ENCODE measurements at regions not wholly inside any gene's neighbourhood (a gene's known extent, or its start where the extent isn't known, plus 50 kb on each side); places are given as distances from the start of the nearest gene placed in this dataset.
"Not testable (repeated sequence)": the region's sequence is repeated elsewhere in the genome, so short reads cannot be mapped to it uniquely, and the experiment has no call there.

GRCh38 chr5:99553211-99553810 lies 624.5 kb upstream of the CHD1 start:
- no peaks in the 10 kb centered on the region for H3K36me3 ChIP-seq
- no peaks in the 10 kb centered on the region for H3K9me3 ChIP-seq
- no peaks in the 10 kb centered on the region for H3K4me1 ChIP-seq
- TF ChIP-seq CTCF (IDR thresholded peaks at IDR 0.05; ENCODE audit: low read depth, low read length): no peak
- no peaks in the 10 kb centered on the region for H3K27me3 ChIP-seq
- H3K4me3 ChIP-seq (ENCODE audit: low read depth, low read length): no peak overlapping the region
- DNase-seq: no peak

- no peaks in the 10 kb centered on the region for H3K36me3 ChIP-seq
Measured at GRCh38 chr5:99544356-99544755, 615.5 kb upstream of the CHD1 start.

GRCh38 chr5:99543841-99544240 lies 615.0 kb upstream of the CHD1 start:
- Histone ChIP-seq H3K4me3 (ENCODE audit: low read depth, low read length) (no peak overlapping the region), H3K4me1 (peaks cover 5% of the 10 kb centered on the region), H3K36me3 (no peaks in the 10 kb centered on the region), H3K9me3 (no peaks in the 10 kb centered on the region), H3K27me3 (no peaks in the 10 kb centered on the region)
- no peak for TF ChIP-seq CTCF (IDR thresholded peaks at IDR 0.05; ENCODE audit: low read depth, low read length)
- no peak for DNase-seq

More at GRCh38 chr5:99544356-99544755, 615.5 kb upstream of the CHD1 start:
- Histone ChIP-seq H3K9me3 (no peaks in the 10 kb centered on the region), H3K4me1 (peaks cover 5% of the 10 kb centered on the region), H3K4me3 (ENCODE audit: low read depth, low read length) (no peak overlapping the region), H3K27me3 (no peaks in the 10 kb centered on the region)
- DNase-seq: no peak
- TF ChIP-seq CTCF (IDR thresholded peaks at IDR 0.05; ENCODE audit: low read depth, low read length): no peak

- DNase-seq; H3K27me3 ChIP-seq; H3K36me3 ChIP-seq; H3K4me3 ChIP-seq (ENCODE audit: low read depth, low read length); H3K4me1 ChIP-seq; H3K9me3 ChIP-seq: not testable (repeated sequence)
Measured at GRCh38 chr5:99534241-99534640, 605.4 kb upstream of the CHD1 start.

DNA sequence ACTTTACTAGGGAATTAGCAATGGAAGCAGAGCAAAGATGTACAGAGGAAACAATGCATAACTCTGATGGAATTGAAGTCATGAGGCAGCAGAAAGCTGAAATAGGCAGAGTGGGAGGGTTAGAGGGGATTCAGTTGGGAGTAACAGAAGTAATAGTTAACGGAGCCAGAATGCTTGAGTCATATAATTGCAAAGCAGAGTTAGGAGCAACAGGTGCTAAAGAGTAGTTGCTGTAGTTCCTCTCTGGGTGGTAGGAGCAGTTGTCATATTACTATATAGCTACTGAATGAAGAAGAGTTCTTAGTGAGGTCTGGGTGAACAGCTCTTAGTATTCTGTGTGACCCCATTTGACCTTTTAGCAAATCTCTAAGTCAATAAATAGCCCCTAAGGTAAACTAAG lies 592.9 kb upstream of the CHD1 start:
- DNase-seq; H3K27me3 ChIP-seq; H3K4me1 ChIP-seq; H3K9me3 ChIP-seq; H3K36me3 ChIP-seq; H3K4me3 ChIP-seq (ENCODE audit: low read depth, low read length): not testable (repeated sequence)

- H3K9me3 ChIP-seq; H3K4me3 ChIP-seq (ENCODE audit: low read depth, low read length); H3K4me1 ChIP-seq; DNase-seq; H3K36me3 ChIP-seq; H3K27me3 ChIP-seq: not testable (repeated sequence)
Measured at GRCh38 chr5:99515864-99516490, 587.2 kb upstream of the CHD1 start.

DNA sequence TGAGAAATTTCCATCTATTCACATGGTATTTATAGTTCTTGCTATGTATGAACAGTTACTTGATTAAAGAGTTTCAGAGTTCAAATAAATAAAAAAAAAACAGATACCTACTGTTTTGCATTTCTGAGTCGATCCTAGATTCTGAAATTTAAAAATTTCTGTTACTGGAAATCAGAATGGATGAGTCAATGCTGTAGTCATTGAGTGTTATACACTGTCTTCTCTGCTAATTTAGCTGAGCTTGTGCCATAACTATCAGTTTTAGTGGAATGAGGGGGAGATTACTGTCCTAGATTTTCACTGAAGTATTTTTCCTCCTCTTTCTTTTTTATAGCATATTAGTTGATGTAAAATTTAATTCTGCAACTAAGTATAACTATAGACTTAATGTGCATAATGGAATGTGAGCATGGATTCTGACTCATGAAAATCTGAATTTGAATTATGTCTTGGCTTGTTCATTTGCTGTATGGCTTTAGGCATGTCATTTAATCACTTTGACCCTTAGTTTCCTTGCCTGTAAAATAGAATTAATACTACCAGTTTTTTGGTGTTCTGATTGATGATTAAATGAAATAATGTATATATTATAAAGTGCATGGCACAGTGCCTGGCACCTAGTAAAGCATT lies 581.5 kb upstream of the CHD1 start:
- not testable (repeated sequence) for H3K36me3 ChIP-seq; H3K27me3 ChIP-seq; DNase-seq; H3K4me1 ChIP-seq; H3K9me3 ChIP-seq; H3K4me3 ChIP-seq (ENCODE audit: low read depth, low read length)

DNA sequence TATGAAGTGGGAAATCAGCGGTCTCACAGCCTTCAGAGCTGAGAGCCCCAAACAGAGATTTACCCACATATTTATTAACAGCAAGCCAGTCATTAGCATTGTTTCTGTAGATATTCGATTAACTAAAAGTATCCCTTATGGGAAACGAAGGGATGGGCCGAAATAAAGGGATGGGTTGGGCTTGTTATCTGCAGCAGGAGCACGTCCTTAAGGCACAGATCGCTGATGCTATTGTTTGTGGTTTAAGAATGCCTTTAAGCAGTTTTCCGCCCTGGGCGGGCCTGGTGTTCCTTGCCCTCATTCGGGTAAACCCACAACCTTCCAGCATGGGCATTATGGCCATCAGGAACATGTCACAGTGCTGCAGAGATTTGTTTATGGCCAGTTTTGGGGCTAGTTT lies 580.3 kb upstream of the CHD1 start:
- H3K4me3 ChIP-seq (ENCODE audit: low read depth, low read length); H3K36me3 ChIP-seq; H3K4me1 ChIP-seq; H3K9me3 ChIP-seq; H3K27me3 ChIP-seq; DNase-seq: not testable (repeated sequence)

DNA sequence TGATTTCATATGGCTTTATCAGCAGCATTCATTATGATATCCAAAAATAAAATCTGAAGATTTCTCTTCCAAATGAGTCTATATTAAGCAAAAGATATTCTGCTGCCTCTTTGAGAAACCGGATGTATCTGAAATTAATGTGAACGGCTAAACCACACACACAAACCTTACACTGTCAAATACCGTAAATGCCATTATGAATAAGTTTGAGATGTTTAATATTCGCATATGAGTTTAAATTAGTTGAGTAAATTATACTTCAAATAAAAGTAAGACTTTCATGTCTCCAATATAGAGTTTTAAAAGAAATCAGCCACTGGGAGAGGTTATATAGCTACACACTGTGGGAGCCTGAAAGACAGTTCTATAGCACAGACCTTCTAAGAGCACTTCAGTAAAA lies 566.6 kb upstream of the CHD1 start:
- not testable (repeated sequence) for H3K27me3 ChIP-seq; DNase-seq; H3K36me3 ChIP-seq; H3K4me3 ChIP-seq (ENCODE audit: low read depth, low read length); H3K4me1 ChIP-seq; H3K9me3 ChIP-seq

- DNase-seq, H3K4me1 ChIP-seq, H3K9me3 ChIP-seq: not testable (repeated sequence)
Measured at GRCh38 chr5:99478450-99478849, 549.6 kb upstream of the CHD1 start.

GRCh38 chr5:99473328-99473727 lies 544.5 kb upstream of the CHD1 start:
- not testable (repeated sequence) for H3K4me3 ChIP-seq (ENCODE audit: low read depth, low read length); DNase-seq; H3K36me3 ChIP-seq; H3K9me3 ChIP-seq; H3K4me1 ChIP-seq; H3K27me3 ChIP-seq

More at GRCh38 chr5:99478450-99478849, 549.6 kb upstream of the CHD1 start:
- H3K4me3 ChIP-seq (ENCODE audit: low read depth, low read length); H3K27me3 ChIP-seq; H3K36me3 ChIP-seq: not testable (repeated sequence)

GRCh38 chr5:99471726-99472125 lies 542.9 kb upstream of the CHD1 start:
- H3K27me3 ChIP-seq; H3K4me1 ChIP-seq; H3K36me3 ChIP-seq; H3K4me3 ChIP-seq (ENCODE audit: low read depth, low read length); DNase-seq; H3K9me3 ChIP-seq: not testable (repeated sequence)

DNA sequence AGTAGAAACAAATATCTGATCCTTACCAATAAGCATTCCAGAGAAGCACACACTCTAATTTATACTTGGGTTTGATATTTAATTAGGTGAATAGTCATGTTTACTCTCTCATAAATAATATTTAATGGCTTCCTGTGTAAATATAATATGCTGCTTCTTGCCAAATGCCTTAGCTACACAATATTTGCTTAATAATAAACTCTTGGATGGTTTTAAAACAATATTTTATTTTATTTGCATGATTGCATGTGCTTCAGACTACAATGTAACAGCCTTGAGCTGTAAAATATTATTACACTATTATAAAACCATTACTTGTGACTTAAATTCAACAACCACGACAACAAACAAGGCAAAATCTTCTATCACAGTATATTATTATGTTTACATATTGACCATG lies 542.4 kb upstream of the CHD1 start:
- not testable (repeated sequence) for H3K4me1 ChIP-seq; DNase-seq; H3K27me3 ChIP-seq; H3K4me3 ChIP-seq (ENCODE audit: low read depth, low read length); H3K36me3 ChIP-seq; H3K9me3 ChIP-seq
